GM21737 (cell line): ENCODE measurements at regions not wholly inside any gene's neighbourhood (a gene's known extent, or its start where the extent isn't known, plus 50 kb on each side); places are given as distances from the start of the nearest gene placed in this dataset.
A peak's percentile ranks its signal among the peaks of the same experiment; 100 is the strongest.
"Not testable (repeated sequence)": the region's sequence is repeated elsewhere in the genome, so short reads cannot be mapped to it uniquely, and the experiment has no call there.

Source experiments
- ATAC-seq: cut with Tn5 transposase; IDR thresholded peaks from one replicate; pipeline ENCODE4 v1.9.1; 2021; ENCODE audit warnings: mild to moderate bottlenecking, moderate library complexity; ENCODE audit not compliant: unreplicated experiment

DNA sequence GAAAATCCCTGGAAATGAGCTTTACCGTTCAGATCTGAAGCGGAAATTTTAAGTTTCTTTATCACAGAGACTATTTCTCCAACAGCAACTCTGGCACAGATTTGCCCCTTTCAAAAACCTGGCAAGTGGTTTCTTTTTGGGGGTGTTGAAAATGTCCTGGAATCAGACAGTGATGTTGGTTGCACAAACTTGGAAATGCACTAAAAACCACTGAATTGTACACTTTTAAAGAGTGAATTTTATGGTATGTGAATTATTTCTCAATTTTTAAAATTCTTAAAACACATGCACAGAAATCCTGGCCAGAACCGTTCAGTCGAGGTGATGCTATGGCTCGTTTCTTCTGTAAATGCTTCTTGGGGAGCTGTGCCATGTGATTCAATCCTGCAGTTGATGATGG is 121.2 kb upstream of the RBPJ start:
- no peak for ATAC-seq

GRCh38 chr4:26201120-26201519 is 119.7 kb upstream of the RBPJ start:
- no peak for ATAC-seq

DNA sequence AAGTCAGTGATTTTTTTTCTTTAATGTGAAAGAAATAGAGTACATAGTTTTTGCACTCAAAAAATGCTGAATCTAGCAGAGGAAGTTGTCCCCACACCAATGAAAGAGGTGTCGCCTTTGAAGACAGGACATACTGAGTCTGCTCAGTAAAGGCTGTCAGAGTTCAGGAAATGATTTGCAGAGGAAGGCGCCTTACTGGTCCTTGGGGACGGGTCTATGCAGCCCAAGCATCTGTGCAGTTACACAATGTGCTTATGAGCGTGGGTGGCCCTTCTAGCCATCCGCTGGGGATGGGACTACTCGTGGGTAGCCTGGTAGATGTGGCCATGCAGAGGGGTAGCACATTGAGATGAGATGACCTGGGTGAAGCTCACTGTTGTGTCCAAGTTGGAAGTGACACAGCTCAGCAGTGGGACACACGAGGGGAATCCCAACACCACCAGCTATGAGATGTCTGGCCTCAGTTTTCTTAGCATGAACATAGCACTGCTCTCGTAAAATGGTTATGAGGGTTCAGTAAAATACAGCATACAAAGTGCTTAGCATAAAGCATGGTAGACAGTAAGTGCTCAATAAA is 116.5 kb upstream of the RBPJ start:
- no peak for ATAC-seq

GRCh38 chr4:26204911-26205370 is 115.9 kb upstream of the RBPJ start:
- no peak for ATAC-seq

GRCh38 chr4:26206339-26206738 is 114.5 kb upstream of the RBPJ start:
- no peak for ATAC-seq

DNA sequence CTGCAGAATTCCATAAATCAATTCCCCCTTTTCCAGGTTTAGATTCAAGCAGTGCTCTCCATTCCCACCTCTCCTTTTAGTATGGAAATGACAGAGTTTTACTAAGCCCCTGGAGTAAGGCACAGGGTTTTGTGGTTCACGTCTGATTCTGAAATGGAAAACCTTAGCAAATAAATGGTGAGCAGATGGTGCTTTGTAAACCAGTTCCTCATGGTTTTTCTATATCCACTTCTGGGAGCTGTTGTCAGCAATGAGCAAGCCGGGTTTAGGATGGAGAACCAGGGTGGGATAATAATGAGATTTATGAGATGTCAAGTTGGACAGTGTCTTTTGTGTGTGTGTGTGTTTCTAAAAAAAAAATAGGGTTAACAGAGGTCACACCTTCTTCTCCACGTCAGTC is 113.8 kb upstream of the RBPJ start:
- ATAC-seq, result no peak

DNA sequence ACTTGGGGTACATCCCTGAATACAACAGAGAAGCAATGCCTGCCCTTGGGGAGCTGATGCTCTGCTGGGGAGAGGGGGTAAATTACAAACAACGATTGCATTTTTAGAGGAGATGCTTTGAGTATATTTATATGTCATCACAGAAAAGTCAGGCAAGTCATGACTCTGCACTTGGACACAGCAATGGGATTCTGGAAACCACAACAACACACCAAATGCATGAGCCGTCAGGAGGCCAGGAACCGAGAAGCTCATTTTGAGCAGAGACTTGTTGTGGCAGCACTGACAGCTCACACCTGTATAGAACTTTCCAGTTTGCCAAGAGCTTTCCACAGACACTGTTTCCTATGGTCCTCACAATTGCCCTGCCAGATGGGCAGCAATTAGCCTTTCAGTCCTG is 113.2 kb upstream of the RBPJ start:
- no peak for ATAC-seq

DNA sequence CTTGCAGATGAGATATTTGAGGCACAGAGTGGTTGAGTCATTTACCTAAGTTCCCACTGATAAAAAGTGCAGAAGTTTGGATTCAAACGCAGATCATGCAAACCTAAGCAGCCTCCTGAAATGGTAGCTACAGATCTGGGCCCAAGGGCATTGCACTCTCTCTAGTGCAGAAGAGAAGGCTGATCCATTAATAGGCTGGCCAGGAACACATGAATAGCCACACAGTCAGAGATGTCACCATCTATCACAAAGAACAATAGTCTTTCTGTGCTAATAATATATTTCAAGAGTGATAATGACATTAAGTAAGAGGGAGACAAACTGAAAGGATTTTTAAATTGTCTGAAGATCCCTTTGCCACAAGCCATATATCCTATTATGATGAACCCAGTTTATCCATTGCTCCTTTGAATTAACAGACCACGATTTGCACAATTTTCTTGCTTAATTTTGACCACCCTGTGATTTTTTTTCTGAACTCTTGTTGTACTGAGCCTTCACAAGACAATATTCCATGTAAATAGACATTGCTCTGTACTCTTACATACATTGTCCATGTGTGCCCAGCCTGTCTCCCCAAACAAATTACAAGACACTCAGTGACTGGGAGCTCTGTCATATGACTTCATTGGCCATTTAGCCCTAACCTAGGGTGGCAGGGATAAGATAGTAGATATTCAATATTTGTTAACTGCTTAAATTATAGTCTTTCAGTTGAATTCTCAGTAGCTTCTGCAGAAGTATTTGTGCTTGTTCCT is 112.4 kb upstream of the RBPJ start:
- ATAC-seq, result no peak

DNA sequence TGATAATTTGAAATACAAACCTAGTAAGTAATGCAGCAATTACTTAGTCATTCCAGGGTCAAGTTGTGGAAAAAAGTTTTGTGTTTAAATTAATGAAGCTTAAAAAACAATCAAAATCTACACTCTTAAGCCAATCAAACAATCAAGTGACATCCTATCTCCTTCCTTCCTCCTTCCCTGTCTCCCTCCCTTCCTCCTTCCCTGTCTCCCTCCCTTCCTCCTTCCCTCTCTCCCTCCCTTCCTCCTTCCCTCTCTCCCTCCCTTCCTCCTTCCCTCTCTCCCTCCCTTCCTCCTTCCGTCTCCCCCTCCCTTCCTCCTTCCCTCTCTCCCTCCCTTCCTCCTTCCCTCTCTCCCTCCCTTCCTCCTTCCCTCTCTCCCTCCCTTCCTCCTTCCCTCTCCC is 111.4 kb upstream of the RBPJ start:
- ATAC-seq, result not testable (repeated sequence)

GRCh38 chr4:26212528-26212927 is 108.3 kb upstream of the RBPJ start:
- ATAC-seq, result no peak

GRCh38 chr4:26213317-26213716 is 107.5 kb upstream of the RBPJ start:
- ATAC-seq, result no peak

GRCh38 chr4:26214994-26215393 is 105.8 kb upstream of the RBPJ start:
- ATAC-seq, result no peak

DNA sequence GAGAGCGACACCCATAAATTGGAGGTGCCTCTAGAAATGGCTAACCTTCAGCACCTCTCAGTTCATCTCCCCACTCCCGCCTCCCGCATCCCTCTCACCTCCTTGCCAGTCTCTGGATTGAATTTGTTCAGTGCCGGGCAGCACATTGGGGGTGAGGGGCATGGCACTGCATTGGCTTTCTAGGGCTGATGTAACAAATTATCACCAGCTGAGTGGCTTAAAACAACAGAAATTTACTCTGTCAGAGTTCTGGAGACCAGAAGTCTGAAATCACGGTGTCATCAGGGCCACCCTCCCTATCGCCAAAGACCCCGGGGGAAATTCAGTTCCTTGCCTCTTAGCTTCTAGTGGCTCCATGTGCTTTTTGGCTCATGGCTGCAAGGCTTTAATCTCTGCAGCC is 105.1 kb upstream of the RBPJ start:
- ATAC-seq, result no peak

DNA sequence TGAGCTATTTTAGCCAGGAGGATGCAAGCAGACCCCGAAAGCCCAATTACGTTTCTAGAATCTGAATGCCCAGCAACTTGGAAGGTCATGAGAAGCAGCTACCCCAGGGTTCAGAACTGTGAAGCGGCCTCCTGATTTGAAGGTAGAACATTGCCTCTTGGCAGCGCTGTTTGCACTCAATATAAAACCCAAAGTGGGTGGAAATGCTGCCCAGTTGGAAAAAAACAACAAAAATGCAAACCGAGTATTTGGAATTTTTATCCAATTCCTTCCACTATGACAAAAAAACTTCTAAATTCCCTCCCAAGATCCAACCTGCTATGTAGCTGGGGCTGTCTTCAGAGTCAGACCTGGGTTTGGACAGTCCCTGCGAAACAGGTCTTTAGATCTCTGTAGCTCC is 103.3 kb upstream of the RBPJ start:
- ATAC-seq, result no peak

GRCh38 chr4:26217961-26218676 is 102.7 kb upstream of the RBPJ start:
- peak; percentile 64 for ATAC-seq

DNA sequence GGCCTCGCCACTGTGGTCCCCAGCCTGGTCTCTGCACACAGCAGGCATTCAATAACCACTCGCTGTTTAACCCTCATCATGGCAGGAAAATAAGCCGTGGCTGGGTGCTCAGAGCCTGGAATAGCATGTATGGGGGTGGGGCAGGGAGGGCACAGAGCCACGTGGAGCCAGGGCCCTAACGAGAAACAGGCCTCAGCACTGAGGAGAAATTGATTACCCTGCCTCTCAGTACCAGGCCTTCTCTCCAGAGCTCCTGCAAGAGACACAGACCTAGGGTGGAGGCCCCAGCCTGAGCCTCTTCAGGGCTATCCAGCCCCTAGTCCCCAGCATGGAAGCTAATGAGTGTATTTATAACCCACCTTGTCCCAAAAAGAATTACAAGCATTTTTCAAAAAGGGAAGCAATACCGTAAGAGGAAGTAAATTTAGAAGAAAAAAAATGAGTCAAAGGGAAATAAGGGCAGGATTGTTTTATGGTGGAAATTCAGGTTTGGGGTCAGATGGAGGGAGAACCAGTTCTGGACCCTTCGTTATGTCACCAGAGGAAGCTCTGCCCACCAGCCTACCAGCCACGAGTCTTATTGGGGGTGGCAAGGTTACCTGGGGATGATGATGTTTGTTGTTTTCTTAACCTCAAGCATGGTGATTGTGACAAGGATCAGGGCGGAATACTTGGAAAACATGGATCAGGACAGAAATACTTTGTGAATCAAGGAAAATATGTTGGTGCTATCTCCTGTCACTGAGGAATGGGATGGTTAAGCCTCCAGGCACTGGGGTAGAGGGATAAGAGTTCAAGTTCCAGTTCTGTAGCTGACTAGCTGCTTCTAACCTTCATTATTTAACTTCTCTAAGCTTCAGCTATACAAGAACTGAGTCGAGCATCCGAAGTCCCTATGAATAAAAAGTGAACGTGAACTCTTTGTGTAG is 101.9 kb upstream of the RBPJ start:
- ATAC-seq, result peak; percentile 21

GRCh38 chr4:26220696-26221095 is 100.1 kb upstream of the RBPJ start:
- ATAC-seq, result no peak

GRCh38 chr4:26223155-26223554 is 97.7 kb upstream of the RBPJ start:
- no peak for ATAC-seq

- ATAC-seq, result no peak
Observed at GRCh38 chr4:26226629-26227376, 94.0 kb upstream of the RBPJ start.

DNA sequence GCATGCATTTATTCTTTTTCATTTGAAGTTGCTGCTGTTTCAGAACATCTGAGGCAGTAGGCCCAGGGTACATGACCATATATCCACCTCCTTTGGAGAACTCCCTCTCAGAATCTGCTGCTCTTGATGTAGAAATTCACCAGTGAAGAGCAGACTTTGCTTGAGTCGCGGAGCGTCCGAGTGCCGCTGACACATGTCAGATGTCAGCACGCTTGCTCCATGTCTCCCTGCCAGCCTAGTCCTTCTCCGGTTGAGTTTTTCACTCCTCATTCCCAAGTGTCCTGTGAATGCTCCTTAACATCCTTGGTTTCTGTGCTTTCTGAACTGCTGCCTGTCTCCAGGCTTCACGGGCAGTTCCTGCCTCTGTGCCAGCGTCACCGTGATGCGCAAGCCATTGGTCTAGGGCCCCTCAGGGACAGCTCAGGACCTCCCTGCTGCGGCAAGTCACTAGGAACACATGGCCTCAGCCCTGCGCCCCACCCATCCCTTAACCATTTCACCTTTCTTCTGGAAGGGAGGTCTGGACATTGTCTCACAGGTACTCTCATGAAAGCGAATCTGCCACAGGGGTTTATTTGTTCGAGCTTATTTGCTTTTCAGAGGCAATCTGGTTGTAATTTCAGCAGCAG is 93.1 kb upstream of the RBPJ start:
- ATAC-seq, result no peak
